H1 (cell line): ENCODE measurements at regions not wholly inside any gene's neighbourhood (a gene's known extent, or its start where the extent isn't known, plus 50 kb on each side); places are given as distances from the start of the nearest gene placed in this dataset.

ENCODE experiments used
- CHD1 ChIP-seq: IDR thresholded peaks from 2 replicates; pipeline ENCODE4 v1.6.1; 2012; ENCODE audit warnings: low read depth, low read length, improper control_type of control experiment
- CREB1 ChIP-seq: IDR thresholded peaks from 2 replicates; pipeline ENCODE4 v1.6.1; 2012; ENCODE audit warnings: inconsistent platforms
- EZH2 ChIP-seq: fragments of 200-600 bp; sonication (generic); IDR thresholded peaks from 2 replicates; pipeline ENCODE4 v1.7.1; 2012; ENCODE audit warnings: low read depth, mild to moderate bottlenecking, moderate library complexity, low read length, inconsistent platforms; ENCODE audit not compliant: severe bottlenecking
- HDAC2 ChIP-seq, 2 experiments: fragments of 300-600 bp in 1 of 2; sonication (generic) in 1 of 2; IDR thresholded peaks; 2 replicates each; pipeline ENCODE4 v1.6.1; 2011 to 2012; ENCODE audit warnings: low read depth in 2 of 2, low read length in 2 of 2, mild to moderate bottlenecking in 2 of 2, moderate library complexity in 2 of 2, borderline replicate concordance in 1 of 2, inconsistent platforms in 1 of 2
- HDAC6 ChIP-seq: IDR thresholded peaks from one replicate; pipeline ENCODE4 v1.7.1; 2012; ENCODE audit warnings: low read depth, mild to moderate bottlenecking, inconsistent platforms, low read length, moderate library complexity
- POLR2A ChIP-seq, 2 experiments: IDR thresholded peaks; 1 replicate in 1 of 2; 2 replicates in 1 of 2; pipeline ENCODE4 v1.6.1; 2011; ENCODE audit warnings: low read depth in 2 of 2, low read length in 2 of 2, mild to moderate bottlenecking in 2 of 2; ENCODE audit errors: control extremely low read depth in 1 of 2
- RFX5 ChIP-seq: IDR thresholded peaks from 2 replicates; pipeline ENCODE4 v1.6.1; 2011; ENCODE audit warnings: low read depth, low read length, improper control_type of control experiment, borderline replicate concordance
- YY1 ChIP-seq: IDR thresholded peaks from 2 replicates; pipeline ENCODE4 v1.6.1; 2011; ENCODE audit warnings: low read depth, mild to moderate bottlenecking, low read length
- TF ChIP-seq, protein P1 (sequence below), 3 experiments: IDR thresholded peaks; 1 replicate in 2 of 3; 2 replicates in 1 of 3; pipeline versions ENCODE4 v1.5.1 to v1.6.1; 2011; ENCODE audit warnings: low read length in 3 of 3, mild to moderate bottlenecking in 3 of 3, inconsistent platforms in 2 of 3, low read depth in 1 of 3, moderate library complexity in 1 of 3; ENCODE audit not compliant: insufficient read depth in 1 of 3; ENCODE audit errors: control extremely low read depth in 1 of 3
- TF ChIP-seq, protein P2 (sequence below): IDR thresholded peaks from 2 replicates; pipeline ENCODE4 v1.6.1; 2012; ENCODE audit warnings: low read length, inconsistent platforms

GRCh38 chr20:16802652-16802935 lies 54.4 kb downstream of the OTOR start:
- TF ChIP-seq, protein P1, sequence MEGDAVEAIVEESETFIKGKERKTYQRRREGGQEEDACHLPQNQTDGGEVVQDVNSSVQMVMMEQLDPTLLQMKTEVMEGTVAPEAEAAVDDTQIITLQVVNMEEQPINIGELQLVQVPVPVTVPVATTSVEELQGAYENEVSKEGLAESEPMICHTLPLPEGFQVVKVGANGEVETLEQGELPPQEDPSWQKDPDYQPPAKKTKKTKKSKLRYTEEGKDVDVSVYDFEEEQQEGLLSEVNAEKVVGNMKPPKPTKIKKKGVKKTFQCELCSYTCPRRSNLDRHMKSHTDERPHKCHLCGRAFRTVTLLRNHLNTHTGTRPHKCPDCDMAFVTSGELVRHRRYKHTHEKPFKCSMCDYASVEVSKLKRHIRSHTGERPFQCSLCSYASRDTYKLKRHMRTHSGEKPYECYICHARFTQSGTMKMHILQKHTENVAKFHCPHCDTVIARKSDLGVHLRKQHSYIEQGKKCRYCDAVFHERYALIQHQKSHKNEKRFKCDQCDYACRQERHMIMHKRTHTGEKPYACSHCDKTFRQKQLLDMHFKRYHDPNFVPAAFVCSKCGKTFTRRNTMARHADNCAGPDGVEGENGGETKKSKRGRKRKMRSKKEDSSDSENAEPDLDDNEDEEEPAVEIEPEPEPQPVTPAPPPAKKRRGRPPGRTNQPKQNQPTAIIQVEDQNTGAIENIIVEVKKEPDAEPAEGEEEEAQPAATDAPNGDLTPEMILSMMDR (IDR thresholded peaks at IDR 0.05; ENCODE audit: control extremely low read depth in 1 of 3, insufficient read depth in 1 of 3, low read depth in 1 of 3, low read length in 3 of 3), result no peak
- TF ChIP-seq CREB1, result no peak
- TF ChIP-seq POLR2A (IDR thresholded peaks at IDR 0.05; ENCODE audit: control extremely low read depth in 1 of 2, low read depth in 2 of 2, low read length in 2 of 2), result no peak
- no peak for TF ChIP-seq CHD1
- TF ChIP-seq, protein P2, sequence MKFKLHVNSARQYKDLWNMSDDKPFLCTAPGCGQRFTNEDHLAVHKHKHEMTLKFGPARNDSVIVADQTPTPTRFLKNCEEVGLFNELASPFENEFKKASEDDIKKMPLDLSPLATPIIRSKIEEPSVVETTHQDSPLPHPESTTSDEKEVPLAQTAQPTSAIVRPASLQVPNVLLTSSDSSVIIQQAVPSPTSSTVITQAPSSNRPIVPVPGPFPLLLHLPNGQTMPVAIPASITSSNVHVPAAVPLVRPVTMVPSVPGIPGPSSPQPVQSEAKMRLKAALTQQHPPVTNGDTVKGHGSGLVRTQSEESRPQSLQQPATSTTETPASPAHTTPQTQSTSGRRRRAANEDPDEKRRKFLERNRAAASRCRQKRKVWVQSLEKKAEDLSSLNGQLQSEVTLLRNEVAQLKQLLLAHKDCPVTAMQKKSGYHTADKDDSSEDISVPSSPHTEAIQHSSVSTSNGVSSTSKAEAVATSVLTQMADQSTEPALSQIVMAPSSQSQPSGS, result no peak
- TF ChIP-seq HDAC6, result no peak
- TF ChIP-seq RFX5, result no peak
- TF ChIP-seq YY1, result no peak
- TF ChIP-seq HDAC2 (IDR thresholded peaks at IDR 0.05; ENCODE audit: borderline replicate concordance in 1 of 2, low read depth in 2 of 2, low read length in 2 of 2), result no peak
- TF ChIP-seq EZH2, result no peak
